ENCODE measurements at regions not wholly inside any gene's neighbourhood (a gene's known extent, or its start where the extent isn't known, plus 50 kb on each side); places are given as distances from the start of the nearest gene placed in this dataset.

DNA sequence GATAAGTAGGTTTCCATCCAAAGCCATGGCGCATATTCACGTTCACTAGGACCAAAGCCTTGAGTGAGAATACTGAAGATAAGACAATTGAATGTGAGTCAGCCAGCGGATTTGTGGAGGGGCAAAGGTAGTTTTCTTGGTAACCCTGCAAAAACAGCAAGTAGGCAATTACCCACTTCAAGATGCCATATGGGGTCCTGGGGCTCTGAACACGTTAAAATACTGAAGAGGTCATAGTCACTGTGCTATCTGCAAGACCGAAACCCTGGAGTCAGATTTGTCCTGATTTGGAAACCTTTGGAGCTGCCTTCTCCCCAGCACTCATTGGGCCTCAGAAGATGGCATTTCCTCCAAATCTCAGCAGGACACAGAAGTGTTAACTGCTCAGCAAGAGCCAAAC lies 646.9 kb upstream of the LMCD1 start:
- no peak for TF ChIP-seq POLR2A (IDR thresholded peaks at IDR 0.05)
- TF ChIP-seq, protein P1, sequence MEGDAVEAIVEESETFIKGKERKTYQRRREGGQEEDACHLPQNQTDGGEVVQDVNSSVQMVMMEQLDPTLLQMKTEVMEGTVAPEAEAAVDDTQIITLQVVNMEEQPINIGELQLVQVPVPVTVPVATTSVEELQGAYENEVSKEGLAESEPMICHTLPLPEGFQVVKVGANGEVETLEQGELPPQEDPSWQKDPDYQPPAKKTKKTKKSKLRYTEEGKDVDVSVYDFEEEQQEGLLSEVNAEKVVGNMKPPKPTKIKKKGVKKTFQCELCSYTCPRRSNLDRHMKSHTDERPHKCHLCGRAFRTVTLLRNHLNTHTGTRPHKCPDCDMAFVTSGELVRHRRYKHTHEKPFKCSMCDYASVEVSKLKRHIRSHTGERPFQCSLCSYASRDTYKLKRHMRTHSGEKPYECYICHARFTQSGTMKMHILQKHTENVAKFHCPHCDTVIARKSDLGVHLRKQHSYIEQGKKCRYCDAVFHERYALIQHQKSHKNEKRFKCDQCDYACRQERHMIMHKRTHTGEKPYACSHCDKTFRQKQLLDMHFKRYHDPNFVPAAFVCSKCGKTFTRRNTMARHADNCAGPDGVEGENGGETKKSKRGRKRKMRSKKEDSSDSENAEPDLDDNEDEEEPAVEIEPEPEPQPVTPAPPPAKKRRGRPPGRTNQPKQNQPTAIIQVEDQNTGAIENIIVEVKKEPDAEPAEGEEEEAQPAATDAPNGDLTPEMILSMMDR (IDR thresholded peaks at IDR 0.05): no peak
